ENCODE measurements at regions not wholly inside any gene's neighbourhood (a gene's known extent, or its start where the extent isn't known, plus 50 kb on each side); places are given as distances from the start of the nearest gene placed in this dataset.

GRCh38 chr4:112770114-112770513 lies 133.2 kb downstream of the LARP7 start:
- H3K36me3 ChIP-seq (ENCODE audit: control insufficient read depth, insufficient read depth, low read length), result no peaks in the 10 kb centered on the region
- WGBS, 2 experiments (ENCODE audit: insufficient coverage in 2 of 2), result 83% methylated on average over 4 of the region's 5 CpGs
- no peaks in the 10 kb centered on the region for H3K4me1 ChIP-seq (ENCODE audit: control insufficient read depth, insufficient read depth, low read length, poor library complexity, severe bottlenecking)
- no peaks in the 10 kb centered on the region for H3K9me3 ChIP-seq (ENCODE audit: control insufficient read depth, low read length)
- H3K4me3 ChIP-seq (ENCODE audit: extremely low read depth, insufficient read depth, low read length, poor library complexity, severe bottlenecking), result no peak overlapping the region
- no peak overlapping the region for H3K27ac ChIP-seq (ENCODE audit: low read depth, low read length, severe bottlenecking)

DNA sequence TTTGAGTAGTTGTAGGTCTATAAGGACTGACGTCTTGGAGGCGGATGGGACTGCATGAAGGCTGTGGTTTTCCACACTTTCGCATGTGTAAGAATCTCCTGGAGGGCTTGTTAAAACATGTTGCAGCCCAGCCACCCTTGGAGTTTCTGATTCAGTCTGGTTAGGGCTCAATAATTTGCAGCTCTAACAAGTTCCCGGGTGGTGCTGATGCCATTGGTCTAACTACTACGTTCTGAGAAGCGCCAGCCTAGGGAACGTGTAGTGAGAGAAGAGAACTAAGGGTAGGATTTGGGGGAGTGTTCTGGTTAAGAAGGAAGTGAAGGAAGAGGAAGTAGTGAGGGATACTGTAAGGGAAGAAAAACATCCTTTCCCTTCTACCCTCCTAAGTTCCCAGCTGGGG lies 138.9 kb downstream of the LARP7 start:
- Histone ChIP-seq H3K9me3 (ENCODE audit: control insufficient read depth, low read length) (no peaks in the 10 kb centered on the region), H3K4me1 (ENCODE audit: control insufficient read depth, insufficient read depth, low read length, poor library complexity, severe bottlenecking) (no peaks in the 10 kb centered on the region), H3K27ac (ENCODE audit: low read depth, low read length, severe bottlenecking) (no peak overlapping the region), H3K4me3 (ENCODE audit: extremely low read depth, insufficient read depth, low read length, poor library complexity, severe bottlenecking) (no peak overlapping the region), H3K36me3 (ENCODE audit: control insufficient read depth, insufficient read depth, low read length) (no peaks in the 10 kb centered on the region)
- 76 to 77% methylated on average over 7 of the region's 7 CpGs for WGBS, 2 experiments (ENCODE audit: insufficient coverage in 2 of 2)

GRCh38 chr4:112776535-112776934 lies 139.6 kb downstream of the LARP7 start:
- Histone ChIP-seq H3K27ac (ENCODE audit: low read depth, low read length, severe bottlenecking) (no peak overlapping the region), H3K4me3 (ENCODE audit: extremely low read depth, insufficient read depth, low read length, poor library complexity, severe bottlenecking) (no peak overlapping the region), H3K9me3 (ENCODE audit: control insufficient read depth, low read length) (no peaks in the 10 kb centered on the region), H3K36me3 (ENCODE audit: control insufficient read depth, insufficient read depth, low read length) (no peaks in the 10 kb centered on the region), H3K4me1 (ENCODE audit: control insufficient read depth, insufficient read depth, low read length, poor library complexity, severe bottlenecking) (no peaks in the 10 kb centered on the region)
- WGBS, 2 experiments (ENCODE audit: insufficient coverage in 2 of 2), result 80% methylated on average over 1 of the region's 1 CpG; no CpG with 5 or more reads in 1 of the 2 experiments

DNA sequence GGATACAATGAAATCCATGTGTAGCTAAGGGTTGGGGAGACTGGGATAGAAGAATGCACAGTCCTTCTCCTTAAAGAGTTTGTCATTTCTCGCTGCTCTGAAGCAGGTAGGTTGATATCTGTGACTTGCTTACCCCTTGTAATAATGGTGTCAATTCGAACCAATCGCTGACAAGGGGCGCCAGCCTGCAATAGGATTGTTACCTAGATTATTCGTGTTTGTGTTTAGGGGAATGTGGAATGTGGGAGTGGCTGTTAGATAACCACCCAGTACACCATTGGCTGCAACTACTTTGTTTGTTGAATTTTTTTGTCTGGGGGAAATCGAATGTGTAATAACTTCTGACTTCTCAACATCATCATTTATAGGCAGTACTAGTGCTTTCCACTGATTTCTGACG lies 141.6 kb downstream of the LARP7 start:
- Histone ChIP-seq H3K9me3 (ENCODE audit: control insufficient read depth, low read length) (no peaks in the 10 kb centered on the region), H3K4me1 (ENCODE audit: control insufficient read depth, insufficient read depth, low read length, poor library complexity, severe bottlenecking) (no peaks in the 10 kb centered on the region), H3K36me3 (ENCODE audit: control insufficient read depth, insufficient read depth, low read length) (no peaks in the 10 kb centered on the region), H3K4me3 (ENCODE audit: extremely low read depth, insufficient read depth, low read length, poor library complexity, severe bottlenecking) (no peak overlapping the region), H3K27ac (ENCODE audit: low read depth, low read length, severe bottlenecking) (no peak overlapping the region)
- WGBS, 2 experiments (ENCODE audit: insufficient coverage in 2 of 2), result 96% methylated on average over 4 of the region's 7 CpGs; no CpG with 5 or more reads in 1 of the 2 experiments

DNA sequence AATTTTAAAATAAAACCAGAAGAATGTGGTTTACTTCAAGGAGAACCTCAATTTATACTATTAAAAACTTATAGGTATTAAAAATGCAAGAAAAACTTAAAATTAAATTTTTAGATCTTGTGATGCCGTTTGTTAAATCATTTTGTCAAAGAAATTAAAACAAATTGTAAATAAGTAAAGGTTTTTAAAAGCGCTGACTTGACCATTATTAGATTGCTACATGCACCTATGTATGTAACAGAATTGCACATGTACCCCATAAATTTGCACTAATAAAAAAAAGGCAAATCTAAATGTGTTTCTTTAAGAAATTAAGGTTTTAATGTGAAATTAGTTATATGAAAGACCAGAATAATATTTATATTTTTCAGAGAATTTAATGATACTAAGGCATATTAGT lies 156.1 kb downstream of the LARP7 start:
- no CpG with 5 or more reads among the region's 2 CpGs for WGBS, 2 experiments (ENCODE audit: insufficient coverage in 2 of 2)
- Histone ChIP-seq H3K36me3 (ENCODE audit: control insufficient read depth, insufficient read depth, low read length) (no peaks in the 10 kb centered on the region), H3K4me3 (ENCODE audit: extremely low read depth, insufficient read depth, low read length, poor library complexity, severe bottlenecking) (no peak overlapping the region), H3K9me3 (ENCODE audit: control insufficient read depth, low read length) (peaks cover 4% of the 10 kb centered on the region), H3K27ac (ENCODE audit: low read depth, low read length, severe bottlenecking) (no peak overlapping the region), H3K4me1 (ENCODE audit: control insufficient read depth, insufficient read depth, low read length, poor library complexity, severe bottlenecking) (no peaks in the 10 kb centered on the region)

DNA sequence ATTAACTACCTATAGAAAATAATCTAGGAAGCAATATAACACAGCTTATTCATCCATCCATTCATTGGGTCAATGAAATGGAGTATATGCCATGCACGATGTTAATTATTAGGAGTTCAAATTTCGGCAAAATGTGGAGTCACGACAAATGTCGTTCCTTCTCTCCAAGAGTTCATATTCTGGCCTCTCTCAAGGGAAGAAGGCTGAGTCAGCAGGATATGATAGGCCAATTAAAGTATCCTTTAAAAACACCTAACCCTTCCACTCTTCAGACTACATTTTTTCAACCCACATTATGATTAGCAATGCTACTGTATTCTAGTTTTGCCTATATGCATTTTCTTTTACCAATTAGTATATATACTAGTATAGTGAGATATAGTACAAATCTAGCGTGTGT lies 163.1 kb downstream of the LARP7 start:
- H3K4me3 ChIP-seq (ENCODE audit: extremely low read depth, insufficient read depth, low read length, poor library complexity, severe bottlenecking), result no peak overlapping the region
- H3K36me3 ChIP-seq (ENCODE audit: control insufficient read depth, insufficient read depth, low read length), result no peaks in the 10 kb centered on the region
- H3K4me1 ChIP-seq (ENCODE audit: control insufficient read depth, insufficient read depth, low read length, poor library complexity, severe bottlenecking), result no peaks in the 10 kb centered on the region
- 100% methylated on average over 2 to 3 of the region's 5 CpGs for WGBS, 2 experiments (ENCODE audit: insufficient coverage in 2 of 2)
- no peaks in the 10 kb centered on the region for H3K9me3 ChIP-seq (ENCODE audit: control insufficient read depth, low read length)
- H3K27ac ChIP-seq (ENCODE audit: low read depth, low read length, severe bottlenecking), result no peak overlapping the region

DNA sequence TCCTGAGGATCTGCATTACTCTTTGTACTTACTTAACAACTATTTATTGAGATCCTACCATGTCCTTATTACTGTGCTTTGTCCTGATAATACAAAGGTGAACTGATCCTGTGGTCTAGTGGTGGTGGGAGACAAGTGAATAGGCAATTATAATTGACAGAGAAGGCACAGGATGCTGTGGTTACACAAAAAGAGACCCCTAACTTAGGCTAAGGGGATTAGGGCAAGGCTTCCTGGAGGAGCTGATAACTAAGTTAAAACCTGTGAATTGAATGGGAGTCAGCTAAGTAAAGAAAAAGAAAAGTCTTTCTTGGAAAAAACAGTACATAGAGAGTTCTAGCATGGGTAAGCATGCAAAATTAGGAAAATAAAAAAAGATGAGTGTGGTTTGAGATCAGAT lies 164.4 kb downstream of the LARP7 start:
- Histone ChIP-seq H3K4me3 (ENCODE audit: extremely low read depth, insufficient read depth, low read length, poor library complexity, severe bottlenecking) (no peak overlapping the region), H3K27ac (ENCODE audit: low read depth, low read length, severe bottlenecking) (no peak overlapping the region), H3K9me3 (ENCODE audit: control insufficient read depth, low read length) (no peaks in the 10 kb centered on the region), H3K36me3 (ENCODE audit: control insufficient read depth, insufficient read depth, low read length) (no peaks in the 10 kb centered on the region), H3K4me1 (ENCODE audit: control insufficient read depth, insufficient read depth, low read length, poor library complexity, severe bottlenecking) (no peaks in the 10 kb centered on the region)

DNA sequence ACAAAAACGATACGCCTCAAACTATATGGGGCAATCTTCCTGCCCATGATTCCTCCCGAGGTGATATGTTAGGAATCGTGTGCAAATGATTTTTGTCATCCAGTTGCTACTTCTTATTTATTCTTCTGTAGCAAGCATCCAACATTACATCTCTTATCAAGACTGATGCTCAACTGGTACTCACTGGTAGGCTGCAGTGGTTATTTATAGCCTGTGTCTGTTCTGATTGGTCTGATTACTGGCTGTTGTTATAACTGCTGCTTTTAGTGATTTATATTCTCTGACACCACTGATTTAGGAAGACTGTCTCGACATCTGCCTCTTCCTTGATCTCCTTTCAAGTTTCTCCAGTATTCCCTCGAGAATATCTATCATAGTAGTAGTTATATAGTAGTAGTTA lies 165.8 kb downstream of the LARP7 start:
- WGBS, 2 experiments (ENCODE audit: insufficient coverage in 2 of 2), result 93% methylated on average over 3 of the region's 6 CpGs; no CpG with 5 or more reads in 1 of the 2 experiments
- Histone ChIP-seq H3K36me3 (ENCODE audit: control insufficient read depth, insufficient read depth, low read length) (no peaks in the 10 kb centered on the region), H3K9me3 (ENCODE audit: control insufficient read depth, low read length) (no peaks in the 10 kb centered on the region), H3K4me3 (ENCODE audit: extremely low read depth, insufficient read depth, low read length, poor library complexity, severe bottlenecking) (no peak overlapping the region), H3K4me1 (ENCODE audit: control insufficient read depth, insufficient read depth, low read length, poor library complexity, severe bottlenecking) (no peaks in the 10 kb centered on the region), H3K27ac (ENCODE audit: low read depth, low read length, severe bottlenecking) (no peak overlapping the region)

GRCh38 chr4:112807083-112807482 lies 170.1 kb downstream of the LARP7 start:
- no peak overlapping the region for H3K27ac ChIP-seq (ENCODE audit: low read depth, low read length, severe bottlenecking)
- H3K9me3 ChIP-seq (ENCODE audit: control insufficient read depth, low read length), result no peaks in the 10 kb centered on the region
- 93% methylated on average over 1 of the region's 2 CpGs for WGBS, 2 experiments (ENCODE audit: insufficient coverage in 2 of 2)

GRCh38 chr4:112808001-112808400 lies 171.1 kb downstream of the LARP7 start:
- H3K4me1 ChIP-seq (ENCODE audit: control insufficient read depth, insufficient read depth, low read length, poor library complexity, severe bottlenecking), result no peaks in the 10 kb centered on the region
- no peak overlapping the region for H3K27ac ChIP-seq (ENCODE audit: low read depth, low read length, severe bottlenecking)
- H3K36me3 ChIP-seq (ENCODE audit: control insufficient read depth, insufficient read depth, low read length), result peaks cover 2% of the 10 kb centered on the region
- WGBS, 2 experiments (ENCODE audit: insufficient coverage in 2 of 2), result 86 to 100% methylated on average over 1 of the region's 1 CpG
- H3K9me3 ChIP-seq (ENCODE audit: control insufficient read depth, low read length), result no peaks in the 10 kb centered on the region
- H3K4me3 ChIP-seq (ENCODE audit: extremely low read depth, insufficient read depth, low read length, poor library complexity, severe bottlenecking), result no peak overlapping the region

More at GRCh38 chr4:112807083-112807482, 170.1 kb downstream of the LARP7 start:
- Histone ChIP-seq H3K4me3 (ENCODE audit: extremely low read depth, insufficient read depth, low read length, poor library complexity, severe bottlenecking) (no peak overlapping the region), H3K36me3 (ENCODE audit: control insufficient read depth, insufficient read depth, low read length) (no peaks in the 10 kb centered on the region), H3K4me1 (ENCODE audit: control insufficient read depth, insufficient read depth, low read length, poor library complexity, severe bottlenecking) (no peaks in the 10 kb centered on the region)

DNA sequence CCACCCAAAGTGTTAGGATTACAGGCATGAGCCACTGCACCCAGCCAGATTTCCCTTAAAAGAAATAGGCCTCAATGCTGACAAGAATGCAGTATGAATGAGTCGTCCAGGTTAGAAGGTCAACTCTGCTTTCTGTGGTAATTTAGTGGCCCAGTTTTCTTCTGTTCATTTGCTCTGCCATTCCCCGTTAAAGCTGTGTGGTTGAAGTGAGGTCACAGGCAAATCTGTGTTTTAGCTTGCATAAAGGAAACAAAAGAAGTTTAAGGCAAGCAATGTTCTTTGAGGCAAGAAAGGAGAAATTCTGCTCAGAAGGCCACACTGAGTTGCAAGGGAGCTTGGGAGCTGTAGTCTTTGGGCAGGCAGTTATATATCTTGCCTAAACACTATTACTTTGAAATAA lies 176.8 kb downstream of the LARP7 start:
- peaks cover 2% of the 10 kb centered on the region for H3K36me3 ChIP-seq (ENCODE audit: control insufficient read depth, insufficient read depth, low read length)
- peaks cover 19% of the 10 kb centered on the region for H3K4me1 ChIP-seq (ENCODE audit: control insufficient read depth, insufficient read depth, low read length, poor library complexity, severe bottlenecking)
- WGBS, 2 experiments (ENCODE audit: insufficient coverage in 2 of 2), result 92% methylated on average over 2 of the region's 2 CpGs
- no peaks in the 10 kb centered on the region for H3K9me3 ChIP-seq (ENCODE audit: control insufficient read depth, low read length)
- H3K4me3 ChIP-seq (ENCODE audit: extremely low read depth, insufficient read depth, low read length, poor library complexity, severe bottlenecking), result no peak overlapping the region
- peak overlapping the region; percentile 47 for H3K27ac ChIP-seq (ENCODE audit: low read depth, low read length, severe bottlenecking)

Measured in mesodermal cell (in vitro differentiated cells).